ENCODE measurements at regions not wholly inside any gene's neighbourhood (a gene's known extent, or its start where the extent isn't known, plus 50 kb on each side); places are given as distances from the start of the nearest gene placed in this dataset.

GRCh38 chr1:30386156-30386926 is 337.0 kb downstream of the MATN1 start:
- Histone ChIP-seq H3K27ac (ENCODE audit: low read depth, low read length) (no peak overlapping the region), H3K9me3 (ENCODE audit: control insufficient read depth in 1 of 2, low read length in 2 of 2) (no peaks in the 10 kb centered on the region), H3K4me3 (ENCODE audit: low read depth in 1 of 2, low read length in 2 of 2) (no peak overlapping the region), H3K27me3 (ENCODE audit: control insufficient read depth in 1 of 2, insufficient read depth in 2 of 2, low read length in 2 of 2) (peaks cover 1 to 14% of the 10 kb centered on the region in 2 donors), H3K4me1 (ENCODE audit: control insufficient read depth in 1 of 2, insufficient read depth in 2 of 2, low read length in 2 of 2) (no peaks in the 10 kb centered on the region), H3K36me3 (ENCODE audit: control insufficient read depth in 1 of 2, insufficient read depth in 2 of 2, low read length in 2 of 2) (no peaks in the 10 kb centered on the region), H3K9ac (ENCODE audit: low read depth in 1 of 2, low read length in 2 of 2) (no peak overlapping the region)

- Histone ChIP-seq H3K27me3 (ENCODE audit: control insufficient read depth in 1 of 2, insufficient read depth in 2 of 2, low read length in 2 of 2) (peaks cover 3 to 15% of the 10 kb centered on the region in 2 donors), H3K4me1 (ENCODE audit: control insufficient read depth in 1 of 2, insufficient read depth in 2 of 2, low read length in 2 of 2) (no peaks in the 10 kb centered on the region), H3K9me3 (ENCODE audit: control insufficient read depth in 1 of 2, low read length in 2 of 2) (no peaks in the 10 kb centered on the region), H3K27ac (ENCODE audit: low read depth, low read length) (no peak overlapping the region), H3K36me3 (ENCODE audit: control insufficient read depth in 1 of 2, insufficient read depth in 2 of 2, low read length in 2 of 2) (no peaks in the 10 kb centered on the region), H3K9ac (ENCODE audit: low read depth in 1 of 2, low read length in 2 of 2) (no peak overlapping the region), H3K4me3 (ENCODE audit: low read depth in 1 of 2, low read length in 2 of 2) (no peak overlapping the region)
These were observed 338.0 kb downstream of the MATN1 start for GRCh38 chr1:30385246-30385995.

GRCh38 chr1:30384286-30385245 is 338.8 kb downstream of the MATN1 start:
- H3K4me1 ChIP-seq (ENCODE audit: control insufficient read depth in 1 of 2, insufficient read depth in 2 of 2, low read length in 2 of 2), result peaks cover 0 to 3% of the 10 kb centered on the region in 2 donors
- H3K27ac ChIP-seq (ENCODE audit: low read depth, low read length), result no peak overlapping the region
- H3K4me3 ChIP-seq (ENCODE audit: low read depth in 1 of 2, low read length in 2 of 2), result no peak overlapping the region
- H3K36me3 ChIP-seq (ENCODE audit: control insufficient read depth in 1 of 2, insufficient read depth in 2 of 2, low read length in 2 of 2), result no peaks in the 10 kb centered on the region
- H3K9me3 ChIP-seq (ENCODE audit: control insufficient read depth in 1 of 2, low read length in 2 of 2), result no peaks in the 10 kb centered on the region
- H3K27me3 ChIP-seq (ENCODE audit: control insufficient read depth in 1 of 2, insufficient read depth in 2 of 2, low read length in 2 of 2), result peaks cover 3 to 13% of the 10 kb centered on the region in 2 donors
- H3K9ac ChIP-seq (ENCODE audit: low read depth in 1 of 2, low read length in 2 of 2), result no peak overlapping the region

GRCh38 chr1:30383221-30383711 is 340.1 kb downstream of the MATN1 start:
- Histone ChIP-seq H3K27ac (ENCODE audit: low read depth, low read length) (no peak overlapping the region), H3K27me3 (ENCODE audit: control insufficient read depth in 1 of 2, insufficient read depth in 2 of 2, low read length in 2 of 2) (peaks cover 3 to 10% of the 10 kb centered on the region in 2 donors), H3K9ac (ENCODE audit: low read depth in 1 of 2, low read length in 2 of 2) (no peak overlapping the region), H3K4me1 (ENCODE audit: control insufficient read depth in 1 of 2, insufficient read depth in 2 of 2, low read length in 2 of 2) (peaks cover 0 to 3% of the 10 kb centered on the region in 2 donors), H3K4me3 (ENCODE audit: low read depth in 1 of 2, low read length in 2 of 2) (no peak overlapping the region), H3K9me3 (ENCODE audit: control insufficient read depth in 1 of 2, low read length in 2 of 2) (no peaks in the 10 kb centered on the region), H3K36me3 (ENCODE audit: control insufficient read depth in 1 of 2, insufficient read depth in 2 of 2, low read length in 2 of 2) (no peaks in the 10 kb centered on the region)

GRCh38 chr1:30382496-30382895 is 340.9 kb downstream of the MATN1 start:
- H3K9ac ChIP-seq (ENCODE audit: low read depth in 1 of 2, low read length in 2 of 2), result no peak overlapping the region
- H3K9me3 ChIP-seq (ENCODE audit: control insufficient read depth in 1 of 2, low read length in 2 of 2), result no peaks in the 10 kb centered on the region
- H3K4me3 ChIP-seq (ENCODE audit: low read depth in 1 of 2, low read length in 2 of 2), result no peak overlapping the region
- H3K27ac ChIP-seq (ENCODE audit: low read depth, low read length), result no peak overlapping the region
- H3K36me3 ChIP-seq (ENCODE audit: control insufficient read depth in 1 of 2, insufficient read depth in 2 of 2, low read length in 2 of 2), result no peaks in the 10 kb centered on the region
- peaks cover 0 to 3% of the 10 kb centered on the region in 2 donors for H3K4me1 ChIP-seq (ENCODE audit: control insufficient read depth in 1 of 2, insufficient read depth in 2 of 2, low read length in 2 of 2)
- peaks cover 3 to 10% of the 10 kb centered on the region in 2 donors for H3K27me3 ChIP-seq (ENCODE audit: control insufficient read depth in 1 of 2, insufficient read depth in 2 of 2, low read length in 2 of 2)

GRCh38 chr1:30381671-30382365 is 341.6 kb downstream of the MATN1 start:
- H3K27ac ChIP-seq (ENCODE audit: low read depth, low read length), result no peak overlapping the region
- H3K36me3 ChIP-seq (ENCODE audit: control insufficient read depth in 1 of 2, insufficient read depth in 2 of 2, low read length in 2 of 2), result no peaks in the 10 kb centered on the region
- H3K27me3 ChIP-seq (ENCODE audit: control insufficient read depth in 1 of 2, insufficient read depth in 2 of 2, low read length in 2 of 2), result peaks cover 3 to 14% of the 10 kb centered on the region in 2 donors
- no peak overlapping the region for H3K4me3 ChIP-seq (ENCODE audit: low read depth in 1 of 2, low read length in 2 of 2)
- no peak overlapping the region for H3K9ac ChIP-seq (ENCODE audit: low read depth in 1 of 2, low read length in 2 of 2)
- peaks cover 0 to 3% of the 10 kb centered on the region in 2 donors for H3K4me1 ChIP-seq (ENCODE audit: control insufficient read depth in 1 of 2, insufficient read depth in 2 of 2, low read length in 2 of 2)
- H3K9me3 ChIP-seq (ENCODE audit: control insufficient read depth in 1 of 2, low read length in 2 of 2), result no peaks in the 10 kb centered on the region

- Histone ChIP-seq H3K9me3 (ENCODE audit: control insufficient read depth in 1 of 2, low read length in 2 of 2) (no peaks in the 10 kb centered on the region), H3K36me3 (ENCODE audit: control insufficient read depth in 1 of 2, insufficient read depth in 2 of 2, low read length in 2 of 2) (no peaks in the 10 kb centered on the region), H3K27me3 (ENCODE audit: control insufficient read depth in 1 of 2, insufficient read depth in 2 of 2, low read length in 2 of 2) (peaks cover 3 to 15% of the 10 kb centered on the region in 2 donors), H3K27ac (ENCODE audit: low read depth, low read length) (no peak overlapping the region), H3K4me1 (ENCODE audit: control insufficient read depth in 1 of 2, insufficient read depth in 2 of 2, low read length in 2 of 2) (peaks cover 0 to 3% of the 10 kb centered on the region in 2 donors), H3K4me3 (ENCODE audit: low read depth in 1 of 2, low read length in 2 of 2) (no peak overlapping the region), H3K9ac (ENCODE audit: low read depth in 1 of 2, low read length in 2 of 2) (no peak overlapping the region)
These were observed 342.1 kb downstream of the MATN1 start for GRCh38 chr1:30381266-30381665.

- Histone ChIP-seq H3K27ac (ENCODE audit: low read depth, low read length) (no peak overlapping the region), H3K36me3 (ENCODE audit: control insufficient read depth in 1 of 2, insufficient read depth in 2 of 2, low read length in 2 of 2) (no peaks in the 10 kb centered on the region), H3K9ac (ENCODE audit: low read depth in 1 of 2, low read length in 2 of 2) (no peak overlapping the region), H3K27me3 (ENCODE audit: control insufficient read depth in 1 of 2, insufficient read depth in 2 of 2, low read length in 2 of 2) (peaks cover 3 to 15% of the 10 kb centered on the region in 2 donors), H3K4me3 (ENCODE audit: low read depth in 1 of 2, low read length in 2 of 2) (no peak overlapping the region), H3K4me1 (ENCODE audit: control insufficient read depth in 1 of 2, insufficient read depth in 2 of 2, low read length in 2 of 2) (peaks cover 0 to 3% of the 10 kb centered on the region in 2 donors), H3K9me3 (ENCODE audit: control insufficient read depth in 1 of 2, low read length in 2 of 2) (no peaks in the 10 kb centered on the region)
These were observed 342.8 kb downstream of the MATN1 start for GRCh38 chr1:30380625-30380984.

Data from duodenal mucosa (tissue), 2 donors.